AG20443 (cell line): ENCODE measurements at regions not wholly inside any gene's neighbourhood (a gene's known extent, or its start where the extent isn't known, plus 50 kb on each side); places are given as distances from the start of the nearest gene placed in this dataset.
"Not testable (repeated sequence)": the region's sequence is repeated elsewhere in the genome, so short reads cannot be mapped to it uniquely, and the experiment has no call there.

ENCODE experiments used
- DNase-seq: peaks from one replicate; pipeline ENCODE4 v3.0.0; 2012; ENCODE audit warnings: low spot score, mixed read lengths

DNA sequence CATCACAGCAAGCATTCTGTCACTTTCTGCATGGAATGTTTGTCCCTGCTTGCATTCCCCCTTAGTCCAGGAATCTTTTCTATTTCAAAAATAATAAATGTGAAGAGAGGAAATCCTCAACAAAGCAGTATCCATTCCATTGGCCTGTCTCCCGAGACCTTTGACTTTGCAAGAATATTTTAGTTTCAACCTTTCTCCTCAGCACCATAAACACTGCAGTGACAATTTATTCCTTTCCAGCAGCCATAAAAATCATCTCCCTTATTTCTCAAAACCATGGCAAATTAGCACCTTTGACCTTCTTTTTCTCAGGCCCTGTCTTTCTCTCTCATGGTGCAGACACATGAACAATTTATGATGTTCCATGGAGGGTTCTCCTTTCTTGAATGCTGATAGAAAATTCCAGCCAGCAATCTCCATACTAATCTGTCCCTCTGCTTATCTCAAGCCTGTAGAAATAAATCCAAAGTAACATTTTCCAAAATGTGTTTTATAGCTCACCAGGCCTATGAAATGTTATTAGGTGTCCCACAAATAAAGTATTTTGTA is 352.1 kb upstream of the CCL2 start:
- no peak for DNase-seq

DNA sequence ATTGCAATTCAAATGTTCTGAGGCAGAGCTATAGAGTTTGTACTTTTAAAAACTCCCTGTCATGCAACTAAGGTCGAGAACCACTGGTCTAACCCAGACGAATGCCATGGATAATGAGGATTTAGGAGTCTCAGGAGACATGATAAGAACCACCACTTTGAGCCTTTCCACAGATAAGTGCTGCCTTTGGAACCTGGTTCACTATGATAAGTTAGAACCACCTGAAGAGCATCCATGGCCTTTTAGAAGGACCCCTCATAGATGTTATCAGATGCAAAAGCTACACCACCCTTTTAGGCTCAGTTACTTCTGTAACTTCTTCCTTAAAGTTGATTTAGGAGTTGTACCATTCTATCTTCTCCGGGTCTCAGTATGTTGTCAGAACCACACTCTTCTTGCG is 350.6 kb upstream of the CCL2 start:
- no peak for DNase-seq

DNA sequence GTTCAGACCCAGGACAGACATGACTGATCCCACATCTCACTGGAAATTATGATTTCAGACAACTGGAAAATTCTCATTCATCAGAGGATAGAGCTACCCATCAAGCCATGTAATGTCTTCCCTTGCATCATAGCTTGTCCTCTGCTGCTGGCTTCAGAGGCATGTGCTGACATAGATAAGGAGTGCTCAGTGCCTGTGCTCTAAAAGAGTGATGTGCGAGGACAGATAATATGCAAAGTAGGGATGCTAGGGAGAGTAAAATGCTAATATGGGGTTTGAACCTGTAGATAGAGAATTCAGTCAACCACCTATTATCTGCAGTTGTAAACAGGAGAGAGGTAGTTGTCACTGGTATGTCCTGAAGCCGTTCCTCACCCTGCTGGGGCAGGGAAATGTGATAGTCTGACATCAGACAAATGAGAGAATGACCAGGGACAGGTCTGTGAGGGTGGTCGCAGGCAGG is 349.7 kb upstream of the CCL2 start:
- no peak for DNase-seq

DNA sequence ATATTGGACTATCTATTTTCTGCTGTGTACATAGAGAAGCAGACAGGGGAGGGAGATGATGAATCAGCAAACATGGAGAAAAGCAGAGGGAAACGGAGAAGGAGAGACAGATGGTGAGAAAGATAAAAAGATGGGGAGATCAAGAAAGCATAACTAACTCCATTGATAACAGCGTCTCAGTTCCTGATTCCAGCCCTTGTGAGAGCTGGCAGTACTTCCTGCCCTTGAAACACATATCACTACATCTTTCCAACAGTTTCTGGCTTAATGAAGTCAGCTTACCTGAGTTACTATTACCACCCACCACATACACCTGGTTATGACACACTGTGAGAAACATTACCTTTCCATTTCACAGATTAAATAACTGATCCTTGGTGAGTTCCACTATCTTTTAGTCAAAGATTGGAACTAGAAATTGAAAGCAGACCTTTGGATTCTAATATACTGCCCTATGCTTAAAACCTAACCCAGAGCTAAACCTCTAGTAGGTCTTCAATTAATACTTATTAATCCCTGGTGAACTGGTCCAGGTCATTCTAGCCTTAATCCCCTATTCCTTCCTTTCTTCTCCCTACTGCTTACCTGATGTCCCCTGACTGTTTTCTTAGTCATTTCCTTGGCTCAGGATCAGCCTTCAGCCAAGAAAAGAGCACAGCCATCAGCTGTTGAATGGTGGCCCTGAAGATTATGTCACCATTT is 346.6 kb upstream of the CCL2 start:
- no peak for DNase-seq

DNA sequence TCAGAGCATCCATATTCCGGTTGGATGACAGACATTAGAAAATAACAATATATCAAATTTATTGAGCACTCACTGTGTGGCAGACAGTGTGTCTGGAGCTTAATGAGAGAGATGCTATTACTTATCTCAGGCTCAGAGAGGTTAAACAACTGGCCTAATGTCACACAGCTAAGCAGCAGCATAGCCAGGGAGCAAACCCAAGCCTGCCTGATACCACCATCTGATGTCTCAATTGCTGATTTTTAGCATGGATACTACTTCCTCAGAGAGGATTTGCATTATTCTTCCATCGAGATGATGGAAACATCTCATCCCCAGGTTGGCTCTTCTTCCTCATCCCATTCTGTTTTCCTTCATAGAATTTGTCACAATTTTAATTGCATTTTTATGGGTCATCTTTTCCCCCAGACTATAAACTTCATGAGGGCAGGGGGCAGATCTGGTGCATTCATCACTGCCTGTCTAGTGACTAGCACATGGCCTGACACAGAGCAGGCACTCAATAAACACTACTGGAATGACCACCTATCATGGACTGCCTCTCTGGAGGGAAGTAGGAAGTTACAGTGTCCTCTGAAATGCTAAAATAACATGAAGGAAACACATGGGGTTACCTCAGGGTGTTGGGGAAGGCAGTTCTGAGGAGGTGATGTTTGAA is 344.8 kb upstream of the CCL2 start:
- no peak for DNase-seq

DNA sequence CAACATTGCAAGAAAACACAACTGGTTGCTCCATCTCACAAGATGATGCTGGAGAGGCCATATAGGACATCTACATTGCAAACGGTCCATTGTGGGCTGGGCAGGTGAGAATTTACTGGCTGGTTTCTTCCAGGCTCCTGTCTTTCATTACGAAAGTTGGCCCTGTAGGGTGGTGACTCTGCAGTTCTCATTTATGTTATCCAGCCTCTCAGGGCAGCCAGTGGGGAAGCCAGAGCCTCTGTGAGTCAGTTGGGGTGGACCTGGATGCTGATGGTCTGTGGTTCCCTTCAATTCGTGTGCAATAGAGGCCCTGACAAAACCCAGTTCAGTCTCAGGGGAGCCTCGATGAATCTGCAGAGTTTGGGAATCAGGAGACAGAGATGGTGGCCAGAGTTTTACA is 341.0 kb upstream of the CCL2 start:
- DNase-seq, result no peak

DNA sequence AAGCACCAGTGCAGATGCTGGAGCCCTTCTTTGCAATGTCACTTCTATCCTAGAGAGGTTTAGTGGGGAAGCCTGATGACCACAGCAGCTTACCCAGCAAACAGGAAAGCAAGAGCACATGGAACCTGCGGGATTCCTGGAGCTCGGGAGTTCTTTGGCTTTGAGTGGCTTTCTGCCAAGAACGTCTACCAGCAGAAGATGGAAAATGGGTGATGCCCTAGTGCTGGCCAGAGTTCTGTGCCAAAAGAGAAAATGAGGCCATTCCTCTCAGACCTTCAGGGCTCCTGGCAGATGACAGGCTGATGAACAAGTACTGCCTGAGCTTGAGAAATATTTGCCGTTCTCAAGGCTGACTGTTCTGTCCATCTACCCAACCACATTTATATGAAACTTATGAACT is 332.1 kb upstream of the CCL2 start:
- no peak for DNase-seq

DNA sequence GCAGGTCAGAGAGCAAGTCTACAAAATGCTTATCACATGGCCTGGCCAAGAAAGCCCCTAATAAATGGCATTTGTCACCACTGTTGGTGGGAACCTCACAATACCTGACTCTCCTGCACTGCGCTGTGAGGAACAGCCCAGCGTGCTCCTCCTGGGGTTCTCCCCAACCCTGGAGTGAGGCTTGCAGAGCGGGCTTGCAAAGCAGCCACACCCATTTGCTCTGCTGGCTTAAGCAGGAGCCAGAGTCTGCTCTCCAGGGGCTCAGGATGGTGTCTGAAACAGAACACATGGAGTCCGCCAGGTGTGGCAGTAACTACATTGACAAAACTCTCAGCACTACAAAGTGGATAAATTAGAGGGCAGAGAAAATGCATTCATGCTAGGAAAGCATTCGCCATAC is 331.0 kb upstream of the CCL2 start:
- no peak for DNase-seq

DNA sequence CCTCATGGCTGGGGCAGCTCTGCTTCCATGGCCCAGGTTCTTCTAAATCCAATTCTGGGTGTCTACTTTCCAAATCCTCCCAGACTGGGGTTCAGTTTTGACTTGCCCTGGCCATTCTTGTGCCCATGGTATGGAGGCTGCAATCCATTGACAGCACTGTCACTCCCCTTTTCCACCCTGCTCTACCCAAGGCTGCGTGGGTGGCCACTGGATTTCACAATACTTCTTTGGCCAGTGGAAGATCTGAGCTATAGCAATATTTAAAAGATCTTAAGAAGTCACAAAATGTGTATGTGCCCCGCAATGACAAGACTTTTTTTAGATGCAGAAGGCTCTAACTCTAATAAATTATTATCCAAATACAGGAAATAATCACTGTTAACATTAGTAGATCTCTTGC is 329.4 kb upstream of the CCL2 start:
- DNase-seq, result no peak

DNA sequence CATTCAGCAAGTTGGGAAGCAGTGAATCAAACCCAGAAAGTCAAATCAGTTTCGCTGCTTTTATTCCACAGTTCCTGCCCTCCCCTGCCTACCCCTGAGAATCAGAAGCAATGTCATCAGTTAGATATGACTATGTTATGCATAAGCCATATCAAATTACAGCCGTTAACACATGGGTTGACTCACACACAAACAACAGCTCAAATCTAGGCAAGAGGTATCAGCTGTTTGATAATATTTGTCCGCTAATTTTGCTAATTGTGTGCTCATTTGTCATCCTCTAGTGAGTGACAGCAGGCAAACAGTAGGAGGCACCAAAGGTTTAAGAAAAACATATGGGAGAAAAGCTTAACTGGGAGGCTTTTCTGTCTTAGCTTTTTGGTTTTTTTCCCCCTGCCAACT is 327.4 kb upstream of the CCL2 start:
- DNase-seq, result no peak

DNA sequence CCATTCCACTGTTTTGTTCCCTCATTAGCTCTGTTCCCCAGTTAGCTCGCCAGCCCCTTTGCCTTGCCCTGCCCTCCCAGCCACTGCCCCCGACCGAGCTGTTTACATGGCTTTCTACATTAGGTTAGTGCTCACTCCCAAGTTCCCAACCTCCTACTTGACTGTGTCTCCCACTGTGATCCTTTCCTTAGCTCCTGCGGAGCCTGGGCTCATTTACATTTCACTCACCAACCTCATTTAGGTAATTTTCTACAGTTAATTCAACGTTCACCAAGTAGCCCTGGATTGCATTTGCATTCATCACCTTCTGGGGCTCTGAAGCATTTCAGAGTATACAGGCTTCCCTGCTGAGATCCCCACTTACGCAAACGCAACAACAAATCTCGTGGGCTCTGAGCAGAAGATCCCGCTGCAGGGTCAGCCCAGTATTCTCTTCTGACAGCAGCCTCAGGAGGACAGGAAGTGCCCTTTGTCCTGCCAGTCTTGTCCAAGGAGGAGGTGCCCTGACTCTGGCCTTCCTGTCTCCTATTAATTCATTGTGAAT is 325.8 kb upstream of the CCL2 start:
- DNase-seq, result no peak

DNA sequence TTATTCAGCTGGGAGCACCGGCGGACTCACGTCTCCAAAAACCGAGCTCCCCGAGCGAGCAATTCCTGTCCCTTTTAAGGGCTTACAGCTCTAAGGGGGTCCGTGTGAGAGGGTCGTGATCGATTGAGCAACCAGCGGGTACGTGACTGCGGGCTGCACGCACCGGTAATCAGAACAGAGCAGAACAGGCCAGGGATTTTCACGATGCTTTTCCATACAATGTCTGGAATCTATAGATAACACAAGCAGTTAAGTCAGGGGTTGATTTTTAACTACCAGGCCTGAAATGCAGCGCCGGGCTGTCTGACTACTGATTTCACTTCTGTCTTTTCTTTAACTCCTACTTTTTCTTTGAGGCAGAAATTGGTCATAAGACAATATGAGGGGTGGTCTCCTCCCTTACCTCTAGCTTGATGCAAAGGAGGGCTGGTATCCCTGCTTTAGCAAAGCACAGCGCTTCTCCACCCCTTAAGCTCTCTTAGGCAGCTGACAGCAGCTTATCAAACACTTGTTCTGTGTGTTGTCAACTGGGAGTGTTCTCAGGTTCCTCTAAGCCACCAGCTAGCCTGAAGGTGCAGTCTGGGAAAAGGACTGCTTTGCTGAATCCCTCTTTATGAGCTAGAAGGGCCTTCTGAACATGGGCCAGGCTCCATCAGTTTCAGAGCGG is 323.8 kb upstream of the CCL2 start:
- not testable (repeated sequence) for DNase-seq

DNA sequence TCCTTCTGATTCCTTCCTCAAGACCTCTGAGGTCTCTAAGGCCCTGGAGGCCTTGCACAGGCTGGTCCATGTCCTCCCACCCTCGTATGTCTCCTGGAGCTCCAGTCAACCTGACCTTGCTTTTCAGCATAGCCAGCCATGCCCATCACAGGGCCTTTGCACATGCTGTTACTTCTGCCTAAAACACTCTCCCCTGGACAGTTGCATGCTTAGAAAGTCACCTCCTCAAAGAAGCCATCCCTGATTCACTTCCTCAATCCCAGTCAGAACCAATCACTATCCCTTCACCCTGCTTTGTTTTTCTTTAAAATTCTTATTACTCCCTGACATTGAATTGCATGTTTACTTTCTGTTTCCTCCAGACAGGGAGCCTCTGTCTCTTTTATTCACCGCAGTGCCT is 322.1 kb upstream of the CCL2 start:
- DNase-seq, result no peak

DNA sequence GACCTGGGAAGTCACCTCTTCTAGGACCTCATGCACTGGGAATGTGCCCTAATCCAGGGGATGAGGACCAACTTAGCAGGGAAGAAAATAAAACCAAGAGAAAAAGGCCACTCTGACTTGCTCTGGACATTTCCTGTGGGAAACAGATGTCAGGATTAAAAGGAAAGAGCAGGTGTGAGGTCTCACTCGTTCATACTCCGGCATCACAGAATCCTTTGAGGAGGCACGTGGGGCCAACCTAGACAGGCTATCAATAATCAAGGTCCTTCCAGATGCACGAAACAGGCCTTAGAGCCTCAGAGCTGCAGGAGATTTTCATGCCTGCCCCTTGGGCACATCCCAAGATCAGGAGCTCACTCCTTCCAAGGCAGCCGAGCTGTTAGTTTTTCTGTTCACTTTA is 321.5 kb upstream of the CCL2 start:
- DNase-seq, result no peak

DNA sequence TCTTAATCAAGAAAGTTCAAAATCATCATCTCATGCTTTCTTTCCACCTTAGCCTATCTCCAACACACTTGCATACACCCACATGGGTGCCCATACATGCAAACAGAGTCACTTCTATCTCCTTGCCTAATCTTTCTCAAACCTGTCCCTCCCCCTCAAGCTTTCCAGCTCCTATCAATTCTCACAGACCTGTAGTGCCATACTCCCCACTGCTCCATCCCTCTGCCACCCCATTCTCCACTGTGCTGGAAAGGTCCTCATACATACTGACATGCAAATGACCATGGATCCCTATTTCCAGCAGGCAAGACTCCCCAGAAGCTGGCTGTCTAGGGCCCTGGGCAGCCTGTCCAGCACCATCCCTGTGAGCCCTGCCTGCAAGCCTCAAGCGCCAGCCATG is 320.4 kb upstream of the CCL2 start:
- no peak for DNase-seq

DNA sequence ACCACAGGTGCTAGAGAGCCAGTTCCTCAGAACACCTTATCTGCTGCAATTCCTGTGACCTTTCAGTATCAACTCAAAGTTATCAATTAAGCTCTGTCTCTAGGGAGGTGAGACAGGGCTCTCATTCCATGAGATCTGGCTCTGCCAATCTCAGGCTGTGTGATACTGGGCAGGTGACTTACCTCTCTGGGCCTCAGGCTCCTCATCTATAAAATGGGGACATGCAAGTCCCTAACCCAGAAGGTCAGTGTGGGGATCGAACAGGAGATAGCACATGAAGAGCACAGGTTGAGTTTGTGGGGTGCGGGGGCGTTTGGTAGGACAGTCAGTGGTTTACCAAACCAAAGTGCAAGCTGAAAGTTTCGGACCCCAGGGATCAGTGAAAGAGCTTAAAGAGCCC is 319.3 kb upstream of the CCL2 start:
- no peak for DNase-seq

DNA sequence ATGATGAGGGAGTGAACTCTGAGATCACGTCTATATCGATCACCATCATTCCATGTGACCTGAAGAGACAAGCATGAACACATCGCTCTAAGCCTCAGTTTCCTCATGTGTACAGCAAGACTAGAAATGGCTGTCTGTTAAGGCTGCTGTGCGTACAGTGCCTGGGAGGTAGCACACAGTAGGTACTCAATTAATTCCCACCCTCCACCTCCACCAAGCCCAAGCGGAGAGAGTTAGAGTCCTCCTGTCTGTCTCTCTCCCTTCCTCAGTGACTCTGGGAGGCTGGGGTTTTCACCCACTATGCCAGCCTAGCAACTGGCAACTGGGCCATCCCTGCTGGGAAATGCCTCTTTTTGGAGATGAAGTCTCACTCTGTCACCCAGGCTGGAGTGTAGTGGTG is 318.3 kb upstream of the CCL2 start:
- DNase-seq, result no peak

DNA sequence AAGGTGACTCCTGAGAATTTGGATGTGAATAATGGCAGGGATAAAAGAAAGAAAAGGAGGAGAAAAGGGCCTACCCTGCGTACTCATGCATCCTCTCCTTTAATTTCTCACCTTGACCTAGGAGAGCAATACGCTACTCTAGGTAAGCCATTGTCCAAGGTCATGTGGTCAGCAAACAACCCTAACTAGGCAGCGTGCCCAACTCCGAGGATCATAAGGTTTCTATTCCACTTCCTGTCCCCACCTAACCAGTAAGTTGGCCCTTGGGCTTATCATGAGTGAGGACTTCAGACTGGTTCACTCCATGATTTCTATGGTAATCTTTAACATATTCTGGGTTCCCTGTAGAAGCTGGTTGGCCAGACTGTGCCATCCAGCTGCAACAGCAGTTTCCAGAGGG is 315.1 kb upstream of the CCL2 start:
- no peak for DNase-seq

DNA sequence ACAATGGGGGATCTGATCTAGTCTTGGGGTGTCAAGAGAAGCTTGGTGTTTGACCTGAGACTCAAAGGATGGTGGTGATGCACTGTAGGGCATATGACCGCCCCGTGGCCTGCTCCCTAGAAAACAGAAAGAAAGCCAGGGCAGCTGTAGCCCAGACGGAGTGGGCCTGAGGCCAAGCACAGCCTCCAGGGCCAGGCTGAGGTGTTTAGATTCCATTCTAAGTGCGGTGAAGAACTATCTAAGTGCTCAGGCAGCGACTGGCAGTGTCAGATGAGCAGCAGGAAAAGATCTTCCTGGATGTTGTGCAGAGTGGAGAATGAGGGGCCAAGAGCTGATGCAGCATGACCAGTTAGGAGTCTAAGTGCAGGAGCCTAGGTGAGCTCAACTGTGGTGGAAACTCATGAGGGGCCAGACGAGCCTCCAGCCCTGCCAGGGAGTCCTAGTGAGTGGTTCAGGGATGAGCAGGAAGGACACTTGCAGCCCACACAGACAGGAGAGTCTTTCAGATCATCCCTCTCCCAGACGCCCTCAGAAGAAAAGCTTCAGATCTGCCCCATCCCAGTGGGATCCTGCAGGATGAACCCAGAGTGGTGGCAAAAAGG is 314.2 kb upstream of the CCL2 start:
- no peak for DNase-seq

DNA sequence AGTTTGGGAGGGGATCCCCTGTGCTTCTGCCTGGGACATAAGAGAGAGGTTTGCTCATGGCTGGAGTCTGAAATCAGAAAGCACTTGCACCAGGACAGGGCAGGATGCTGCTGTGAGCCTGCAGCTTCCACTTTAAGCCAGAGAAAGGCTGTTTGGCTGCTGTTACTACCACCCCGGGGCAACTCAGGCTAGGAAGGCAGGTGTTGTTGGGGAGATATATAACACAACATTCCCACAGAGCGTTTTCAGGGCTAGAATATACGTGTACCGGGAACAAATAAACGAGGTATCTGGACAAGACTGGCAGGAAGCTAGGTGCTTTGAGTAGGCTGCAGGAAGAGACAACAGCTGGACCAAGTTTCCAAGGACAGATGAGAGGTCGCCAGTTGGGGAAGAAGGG is 313.3 kb upstream of the CCL2 start:
- no peak for DNase-seq

DNA sequence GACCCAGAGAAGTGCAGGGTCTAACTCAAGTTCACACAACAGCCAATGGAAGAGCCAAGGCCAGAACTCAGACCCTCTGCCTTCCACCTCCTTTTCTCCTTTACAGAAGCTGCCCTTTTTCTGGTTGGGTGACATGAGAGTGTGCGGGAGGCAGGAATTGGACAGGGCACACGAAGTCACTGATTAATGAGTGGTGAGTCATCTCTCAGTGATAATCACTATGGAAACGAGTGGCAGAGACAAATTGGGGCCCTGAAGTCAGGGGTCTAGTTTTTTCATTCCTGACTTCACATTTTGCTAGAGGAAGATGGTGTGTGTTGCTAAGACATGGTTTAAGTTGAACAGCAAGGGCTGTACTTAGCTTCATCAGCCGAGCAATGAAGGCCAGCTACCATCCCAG is 312.7 kb upstream of the CCL2 start:
- no peak for DNase-seq

DNA sequence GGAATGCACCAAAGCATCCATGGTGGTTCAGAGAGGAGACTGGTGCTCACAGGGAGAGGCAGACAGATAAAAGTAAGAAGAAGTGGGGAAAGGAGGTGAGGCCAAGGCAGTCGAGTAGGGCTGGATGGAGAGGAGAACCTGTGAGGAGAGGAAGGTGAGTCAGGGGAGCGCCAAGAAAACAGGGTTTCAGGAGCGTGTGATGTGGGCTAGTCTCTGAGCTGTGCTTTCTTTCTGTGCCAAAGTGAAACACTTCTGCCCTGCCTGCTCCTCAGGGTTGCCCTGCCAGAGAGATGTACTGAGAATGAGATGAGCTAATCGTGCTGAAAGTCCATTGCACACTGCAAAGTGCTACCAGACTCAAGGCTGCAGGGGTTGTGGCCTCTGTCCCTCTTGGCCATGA is 310.7 kb upstream of the CCL2 start:
- DNase-seq, result no peak

DNA sequence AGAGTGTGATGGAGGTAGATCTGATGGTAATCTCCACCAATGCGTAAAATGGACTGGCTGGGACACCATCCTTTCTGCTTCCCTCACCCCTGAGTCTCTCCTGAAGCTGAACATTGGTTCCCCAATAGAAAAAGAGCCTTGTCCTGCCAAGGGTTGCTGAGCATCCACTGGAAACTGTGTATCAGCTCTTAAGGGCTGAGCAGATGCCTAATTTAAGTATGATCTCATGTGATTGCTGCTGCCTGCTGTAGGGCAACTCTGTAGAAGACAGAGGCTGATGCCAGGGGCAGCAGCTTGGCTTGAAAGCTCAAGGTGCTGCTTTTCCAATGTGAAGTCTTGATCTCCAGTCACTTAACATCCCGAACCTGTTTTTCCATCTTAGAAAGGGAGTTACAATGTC is 310.3 kb upstream of the CCL2 start:
- DNase-seq, result no peak
